NCI-H226 (cell line): ENCODE measurements at regions not wholly inside any gene's neighbourhood (a gene's known extent, or its start where the extent isn't known, plus 50 kb on each side); places are given as distances from the start of the nearest gene placed in this dataset.
A peak's percentile ranks its signal among the peaks of the same experiment; 100 is the strongest.
"Not testable (repeated sequence)": the region's sequence is repeated elsewhere in the genome, so short reads cannot be mapped to it uniquely, and the experiment has no call there.

Experiments
- DNase-seq: peaks from one replicate; pipeline ENCODE4 v3.0.0-alpha.2; 2015

- DNase-seq = no peak
Measured at GRCh38 chr14:53381895-53382294, 228.8 kb upstream of the DDHD1 start.

GRCh38 chr14:53380867-53381225, 227.7 kb upstream of the DDHD1 start:
- no peak for DNase-seq

- DNase-seq = no peak
Measured at GRCh38 chr14:53380052-53380866, 227.1 kb upstream of the DDHD1 start.

GRCh38 chr14:53378142-53378541, 225.0 kb upstream of the DDHD1 start:
- no peak for DNase-seq

GRCh38 chr14:53376064-53376463, 222.9 kb upstream of the DDHD1 start:
- DNase-seq = no peak

GRCh38 chr14:53375599-53375998, 222.5 kb upstream of the DDHD1 start:
- no peak for DNase-seq

GRCh38 chr14:53368711-53369201, 215.6 kb upstream of the DDHD1 start:
- DNase-seq = no peak

- DNase-seq = no peak
Measured at GRCh38 chr14:53368066-53368465, 214.9 kb upstream of the DDHD1 start.

GRCh38 chr14:53367644-53368026, 214.5 kb upstream of the DDHD1 start:
- DNase-seq = no peak

- no peak for DNase-seq
Measured at GRCh38 chr14:53365486-53366130, 212.5 kb upstream of the DDHD1 start.

GRCh38 chr14:53362916-53363315, 209.8 kb upstream of the DDHD1 start:
- not testable (repeated sequence) for DNase-seq

GRCh38 chr14:53360829-53361228, 207.7 kb upstream of the DDHD1 start:
- DNase-seq = no peak

- DNase-seq = no peak
Measured at GRCh38 chr14:53358166-53358565, 205.0 kb upstream of the DDHD1 start.

- no peak for DNase-seq
Measured at GRCh38 chr14:53356361-53357150, 203.4 kb upstream of the DDHD1 start.

- peak; percentile 79 for DNase-seq
Measured at GRCh38 chr14:53355581-53356112, 202.5 kb upstream of the DDHD1 start.

GRCh38 chr14:53354336-53354735, 201.2 kb upstream of the DDHD1 start:
- no peak for DNase-seq

GRCh38 chr14:53350866-53351265, 197.7 kb upstream of the DDHD1 start:
- no peak for DNase-seq

GRCh38 chr14:53350429-53350828, 197.3 kb upstream of the DDHD1 start:
- no peak for DNase-seq

GRCh38 chr14:53346988-53347387, 193.9 kb upstream of the DDHD1 start:
- DNase-seq = no peak

- no peak for DNase-seq
Measured at GRCh38 chr14:53341324-53341723, 188.2 kb upstream of the DDHD1 start.

GRCh38 chr14:53338192-53338591, 185.1 kb upstream of the DDHD1 start:
- peak; percentile 46 for DNase-seq

GRCh38 chr14:53336729-53337128, 183.6 kb upstream of the DDHD1 start:
- no peak for DNase-seq

GRCh38 chr14:53333809-53334208, 180.7 kb upstream of the DDHD1 start:
- DNase-seq = no peak
